ENCODE measurements at regions not wholly inside any gene's neighbourhood (a gene's known extent, or its start where the extent isn't known, plus 50 kb on each side); places are given as distances from the start of the nearest gene placed in this dataset.

DNA sequence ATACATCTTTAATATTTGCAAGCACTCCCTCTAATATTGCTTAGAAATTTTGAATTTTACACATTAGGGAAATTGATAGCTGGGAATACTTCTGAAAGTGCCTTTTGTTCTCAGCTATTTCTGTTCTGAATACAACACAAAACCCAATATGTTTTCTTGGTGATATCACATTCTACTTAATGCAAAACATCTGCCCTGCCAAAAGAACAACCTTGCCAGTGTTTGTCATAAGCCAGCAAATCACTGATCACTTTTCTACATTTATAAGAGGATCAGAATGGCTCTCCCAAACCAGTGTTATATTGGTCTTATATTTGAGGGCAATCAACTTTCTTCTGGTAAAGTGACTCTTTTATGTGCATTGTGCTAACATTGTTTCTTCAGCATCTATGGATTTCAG, 126.8 kb upstream of the APOOL start:
- Histone ChIP-seq H3K4me2 (ENCODE audit: low read depth, low read length, poor library complexity, severe bottlenecking) (no peak overlapping the region), H4K20me1 (ENCODE audit: low read depth, low read length) (no peaks in the 10 kb centered on the region), H3K9me2 (replicated peaks; ENCODE audit: insufficient read depth, low read length) (no peaks in the 10 kb centered on the region), H3K36me3 (ENCODE audit: low read length) (no peaks in the 10 kb centered on the region), H3K9ac (ENCODE audit: low read length) (no peak overlapping the region), H3K27me3 (ENCODE audit: low read length) (no peaks in the 10 kb centered on the region), H2AFZ (ENCODE audit: low read depth, low read length, severe bottlenecking) (no peak overlapping the region), H3F3A (ENCODE audit: insufficient read depth) (no peaks in the 10 kb centered on the region), H3K4me3 (ENCODE audit: insufficient read depth, low read length, poor library complexity, severe bottlenecking) (no peak overlapping the region), H3K9me3 (ENCODE audit: insufficient read depth, low read length) (no peaks in the 10 kb centered on the region), H3K79me2 (ENCODE audit: insufficient read depth, low read length) (no peaks in the 10 kb centered on the region), H3K27ac (ENCODE audit: low read depth, low read length) (no peak overlapping the region)
- TF ChIP-seq, protein P1, sequence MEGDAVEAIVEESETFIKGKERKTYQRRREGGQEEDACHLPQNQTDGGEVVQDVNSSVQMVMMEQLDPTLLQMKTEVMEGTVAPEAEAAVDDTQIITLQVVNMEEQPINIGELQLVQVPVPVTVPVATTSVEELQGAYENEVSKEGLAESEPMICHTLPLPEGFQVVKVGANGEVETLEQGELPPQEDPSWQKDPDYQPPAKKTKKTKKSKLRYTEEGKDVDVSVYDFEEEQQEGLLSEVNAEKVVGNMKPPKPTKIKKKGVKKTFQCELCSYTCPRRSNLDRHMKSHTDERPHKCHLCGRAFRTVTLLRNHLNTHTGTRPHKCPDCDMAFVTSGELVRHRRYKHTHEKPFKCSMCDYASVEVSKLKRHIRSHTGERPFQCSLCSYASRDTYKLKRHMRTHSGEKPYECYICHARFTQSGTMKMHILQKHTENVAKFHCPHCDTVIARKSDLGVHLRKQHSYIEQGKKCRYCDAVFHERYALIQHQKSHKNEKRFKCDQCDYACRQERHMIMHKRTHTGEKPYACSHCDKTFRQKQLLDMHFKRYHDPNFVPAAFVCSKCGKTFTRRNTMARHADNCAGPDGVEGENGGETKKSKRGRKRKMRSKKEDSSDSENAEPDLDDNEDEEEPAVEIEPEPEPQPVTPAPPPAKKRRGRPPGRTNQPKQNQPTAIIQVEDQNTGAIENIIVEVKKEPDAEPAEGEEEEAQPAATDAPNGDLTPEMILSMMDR (IDR thresholded peaks at IDR 0.05; ENCODE audit: insufficient read depth, low read length, poor library complexity, severe bottlenecking) = no peak
- TF ChIP-seq EZH2phosphoT487 (conservative IDR thresholded peaks at IDR 0.05; ENCODE audit: low read length) = no peak

DNA sequence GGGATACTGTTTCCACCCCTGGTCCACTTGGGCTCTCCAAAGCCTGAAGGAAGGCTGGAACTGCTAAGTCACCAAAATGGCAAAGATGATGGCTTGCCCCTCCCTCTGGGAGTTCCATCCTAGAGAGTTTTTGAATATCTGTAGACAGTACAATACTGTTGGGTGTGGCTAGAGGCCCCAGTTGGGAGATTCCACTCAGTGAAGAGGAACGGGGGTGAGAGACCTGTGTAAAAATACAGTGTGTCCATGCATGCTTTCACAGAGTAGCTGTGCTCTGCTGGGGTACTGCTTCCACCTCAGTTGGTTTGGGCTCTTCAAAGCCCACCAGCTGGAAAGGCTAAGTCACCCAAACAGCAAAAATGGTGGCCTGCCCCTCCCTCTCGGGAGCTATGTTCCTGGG, 109.8 kb upstream of the APOOL start:
- Histone ChIP-seq H4K20me1 (ENCODE audit: low read depth, low read length) (no peaks in the 10 kb centered on the region), H3F3A (ENCODE audit: insufficient read depth) (no peaks in the 10 kb centered on the region), H3K9me2 (replicated peaks; ENCODE audit: insufficient read depth, low read length) (no peaks in the 10 kb centered on the region), H3K79me2 (ENCODE audit: insufficient read depth, low read length) (no peaks in the 10 kb centered on the region), H3K27me3 (ENCODE audit: low read length) (no peaks in the 10 kb centered on the region), H2AFZ (ENCODE audit: low read depth, low read length, severe bottlenecking) (no peak overlapping the region), H3K27ac (ENCODE audit: low read depth, low read length) (no peak overlapping the region), H3K9ac (ENCODE audit: low read length) (no peak overlapping the region), H3K4me2 (ENCODE audit: low read depth, low read length, poor library complexity, severe bottlenecking) (no peak overlapping the region), H3K4me3 (ENCODE audit: insufficient read depth, low read length, poor library complexity, severe bottlenecking) (no peak overlapping the region), H3K9me3 (ENCODE audit: insufficient read depth, low read length) (no peaks in the 10 kb centered on the region), H3K36me3 (ENCODE audit: low read length) (no peaks in the 10 kb centered on the region)
- no peak for TF ChIP-seq EZH2phosphoT487 (conservative IDR thresholded peaks at IDR 0.05; ENCODE audit: low read length)
- TF ChIP-seq, protein P1 (IDR thresholded peaks at IDR 0.05; ENCODE audit: insufficient read depth, low read length, poor library complexity, severe bottlenecking) = no peak

DNA sequence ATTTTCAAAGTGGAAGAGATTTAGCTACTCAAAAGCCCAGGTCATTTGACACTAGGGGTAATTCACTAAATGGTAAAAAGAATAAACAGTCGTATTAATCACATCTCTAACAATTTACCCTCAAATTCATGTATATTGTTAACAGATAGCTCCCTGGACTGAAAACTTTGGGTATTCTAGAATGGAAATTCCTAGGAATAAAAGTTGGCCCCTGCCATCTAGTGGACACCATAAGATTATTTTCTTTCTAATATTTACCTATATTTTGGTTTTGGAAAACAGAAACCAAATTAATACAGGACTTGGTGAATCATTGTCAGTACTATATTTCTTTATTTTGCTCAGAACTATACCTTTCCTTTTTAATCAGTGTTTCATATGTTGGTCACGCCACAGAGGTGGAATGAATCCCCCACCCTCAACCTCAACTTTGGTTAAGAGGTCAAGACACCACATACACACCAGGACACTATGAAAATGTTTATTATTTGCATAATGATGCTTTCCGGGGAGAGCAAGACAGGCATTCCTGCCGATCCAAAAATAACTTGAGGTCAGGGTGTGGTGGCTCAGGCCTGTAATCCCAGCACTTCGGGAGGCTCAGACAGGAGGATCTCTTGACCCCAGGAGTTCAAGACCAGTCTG, 96.2 kb upstream of the APOOL start:
- Histone ChIP-seq H4K20me1 (ENCODE audit: low read depth, low read length) (no peaks in the 10 kb centered on the region), H3K4me2 (ENCODE audit: low read depth, low read length, poor library complexity, severe bottlenecking) (no peak overlapping the region), H2AFZ (ENCODE audit: low read depth, low read length, severe bottlenecking) (no peak overlapping the region), H3K36me3 (ENCODE audit: low read length) (no peaks in the 10 kb centered on the region), H3K9ac (ENCODE audit: low read length) (no peak overlapping the region), H3K4me3 (ENCODE audit: insufficient read depth, low read length, poor library complexity, severe bottlenecking) (no peak overlapping the region), H3K79me2 (ENCODE audit: insufficient read depth, low read length) (no peaks in the 10 kb centered on the region), H3K27me3 (ENCODE audit: low read length) (no peaks in the 10 kb centered on the region), H3K9me2 (replicated peaks; ENCODE audit: insufficient read depth, low read length) (no peaks in the 10 kb centered on the region), H3K27ac (ENCODE audit: low read depth, low read length) (no peak overlapping the region), H3F3A (ENCODE audit: insufficient read depth) (no peaks in the 10 kb centered on the region), H3K9me3 (ENCODE audit: insufficient read depth, low read length) (no peaks in the 10 kb centered on the region)
- TF ChIP-seq, protein P1 (IDR thresholded peaks at IDR 0.05; ENCODE audit: insufficient read depth, low read length, poor library complexity, severe bottlenecking) = no peak
- TF ChIP-seq EZH2phosphoT487 (conservative IDR thresholded peaks at IDR 0.05; ENCODE audit: low read length) = no peak
